HEK293 (cell line): ENCODE measurements at regions not wholly inside any gene's neighbourhood (a gene's known extent, or its start where the extent isn't known, plus 50 kb on each side); places are given as distances from the start of the nearest gene placed in this dataset.

Source experiments
- IKZF3 ChIP-seq: fragments of 450-650 bp; IDR thresholded peaks from 2 replicates; pipeline ENCODE4 v1.5.0; 2018; ENCODE audit warnings: missing biosample characterization, mild to moderate bottlenecking, missing genetic modification characterization, moderate library complexity
- INSM2 ChIP-seq: fragments of 450-650 bp; formaldehyde crosslinking; IDR thresholded peaks from 2 replicates; pipeline ENCODE4 v1.5.1; 2016; ENCODE audit warnings: missing biosample characterization, missing genetic modification characterization
- KLF9 ChIP-seq: fragments of 450-650 bp; formaldehyde crosslinking; IDR thresholded peaks from 2 replicates; pipeline ENCODE4 v1.5.1; 2016; ENCODE audit warnings: missing biosample characterization, missing genetic modification characterization, low read depth
- MZF1 ChIP-seq: fragments of 450-650 bp; formaldehyde crosslinking; IDR thresholded peaks from 2 replicates; pipeline ENCODE4 v1.5.1; 2017; ENCODE audit warnings: missing biosample characterization, missing genetic modification characterization, borderline replicate concordance
- PRDM1 ChIP-seq: fragments of 450-650 bp; formaldehyde crosslinking; IDR thresholded peaks from 2 replicates; pipeline ENCODE4; 2016; ENCODE audit warnings: missing biosample characterization, missing genetic modification characterization
- PRDM4 ChIP-seq: fragments of 450-650 bp; formaldehyde crosslinking; IDR thresholded peaks from 2 replicates; pipeline ENCODE4 v1.5.1; 2017; ENCODE audit warnings: missing biosample characterization, missing genetic modification characterization
- PRDM6 ChIP-seq: fragments of 450-650 bp; formaldehyde crosslinking; IDR thresholded peaks from 2 replicates; pipeline ENCODE4 v1.5.1; 2017; ENCODE audit warnings: missing biosample characterization, missing genetic modification characterization
- SALL2 ChIP-seq: fragments of 450-650 bp; formaldehyde crosslinking; IDR thresholded peaks from 2 replicates; pipeline ENCODE4 v1.5.0; 2017; ENCODE audit warnings: missing biosample characterization, mild to moderate bottlenecking, missing genetic modification characterization, borderline replicate concordance
- SCRT2 ChIP-seq: fragments of 450-650 bp; formaldehyde crosslinking; IDR thresholded peaks from 2 replicates; pipeline ENCODE4 v1.5.1; 2016; ENCODE audit warnings: missing biosample characterization, missing genetic modification characterization
- SETDB1 ChIP-seq: IDR thresholded peaks from one replicate; pipeline ENCODE4 v1.6.1; 2017; ENCODE audit warnings: mild to moderate bottlenecking, low read length, moderate library complexity, mixed read lengths; ENCODE audit not compliant: insufficient read length
- TCF7L2 ChIP-seq: IDR thresholded peaks from 2 replicates; pipeline ENCODE4 v1.6.1; 2011; ENCODE audit warnings: low read depth, mild to moderate bottlenecking, inconsistent platforms, low read length, moderate library complexity, borderline replicate concordance
- ZBTB17 ChIP-seq: fragments of 450-650 bp; formaldehyde crosslinking; IDR thresholded peaks from 2 replicates; pipeline ENCODE4 v1.5.1; 2016; ENCODE audit warnings: missing biosample characterization, missing genetic modification characterization
- ZBTB48 ChIP-seq: fragments of 450-650 bp; formaldehyde crosslinking; IDR thresholded peaks from 2 replicates; pipeline ENCODE4 v1.5.1; 2016; ENCODE audit warnings: missing biosample characterization, missing genetic modification characterization
- ZEB2 ChIP-seq: fragments of 450-650 bp; formaldehyde crosslinking; IDR thresholded peaks from 2 replicates; pipeline ENCODE4 v1.5.1; 2016; ENCODE audit warnings: missing biosample characterization, missing genetic modification characterization
- ZNF133 ChIP-seq: fragments of 450-650 bp; formaldehyde crosslinking; IDR thresholded peaks from 2 replicates; pipeline ENCODE4 v1.5.1; 2016; ENCODE audit warnings: missing biosample characterization, missing genetic modification characterization
- ZNF175 ChIP-seq: fragments of 450-650 bp; formaldehyde crosslinking; IDR thresholded peaks from 2 replicates; pipeline ENCODE4 v1.5.1; 2016; ENCODE audit warnings: missing biosample characterization, missing genetic modification characterization
- ZNF184 ChIP-seq: fragments of 450-650 bp; IDR thresholded peaks from 2 replicates; pipeline ENCODE4 v1.5.1; 2018; ENCODE audit warnings: missing biosample characterization, mild to moderate bottlenecking, missing genetic modification characterization
- ZNF248 ChIP-seq: fragments of 450-650 bp; formaldehyde crosslinking; IDR thresholded peaks from 2 replicates; pipeline ENCODE4 v1.5.1; 2017; ENCODE audit warnings: missing biosample characterization, missing genetic modification characterization
- ZNF37A ChIP-seq: fragments of 450-650 bp; IDR thresholded peaks from 2 replicates; pipeline ENCODE4 v1.5.1; 2018; ENCODE audit warnings: missing biosample characterization, missing genetic modification characterization
- ZNF398 ChIP-seq: fragments of 450-650 bp; formaldehyde crosslinking; IDR thresholded peaks from 2 replicates; pipeline ENCODE4 v1.5.1; 2017; ENCODE audit warnings: missing biosample characterization, missing genetic modification characterization
- ZNF423 ChIP-seq: fragments of 450-650 bp; formaldehyde crosslinking; IDR thresholded peaks from 2 replicates; pipeline ENCODE4 v1.5.1; 2016; ENCODE audit warnings: missing biosample characterization, missing genetic modification characterization
- ZNF513 ChIP-seq: fragments of 450-650 bp; IDR thresholded peaks from 2 replicates; pipeline ENCODE4 v1.5.1; 2018; ENCODE audit warnings: missing biosample characterization, missing genetic modification characterization
- ZNF580 ChIP-seq: fragments of 450-650 bp; formaldehyde crosslinking; IDR thresholded peaks from 2 replicates; pipeline ENCODE4 v1.5.1; 2016; ENCODE audit warnings: missing biosample characterization, missing genetic modification characterization
- ZNF629 ChIP-seq: fragments of 450-650 bp; formaldehyde crosslinking; IDR thresholded peaks from 2 replicates; pipeline ENCODE4 v1.5.1; 2017; ENCODE audit warnings: missing biosample characterization, missing genetic modification characterization
- ZNF639 ChIP-seq: fragments of 450-650 bp; formaldehyde crosslinking; IDR thresholded peaks from 2 replicates; pipeline ENCODE4 v1.5.1; 2016; ENCODE audit warnings: missing biosample characterization, missing genetic modification characterization
- ZNF645 ChIP-seq: fragments of 450-650 bp; formaldehyde crosslinking; IDR thresholded peaks from 2 replicates; pipeline ENCODE4; 2016; ENCODE audit warnings: missing biosample characterization, missing genetic modification characterization
- ZNF658 ChIP-seq: fragments of 450-650 bp; formaldehyde crosslinking; IDR thresholded peaks from 2 replicates; pipeline ENCODE4; 2016; ENCODE audit warnings: missing biosample characterization, missing genetic modification characterization
- ZNF660 ChIP-seq: fragments of 450-650 bp; IDR thresholded peaks from 2 replicates; pipeline ENCODE4 v1.5.1; 2018; ENCODE audit warnings: missing biosample characterization, mild to moderate bottlenecking, missing genetic modification characterization
- ZNF747 ChIP-seq: fragments of 450-650 bp; formaldehyde crosslinking; IDR thresholded peaks from 2 replicates; pipeline ENCODE4 v1.5.1; 2016; ENCODE audit warnings: missing biosample characterization, missing genetic modification characterization

- peak; percentile 42; the same call in 1 of the 2 replicates for TF ChIP-seq ZNF398 (tag by site-specific recombination)
- no peak for TF ChIP-seq SALL2 (tag by site-specific recombination)
- TF ChIP-seq ZNF747 = no peak
- no peak for TF ChIP-seq ZNF133 (tag by site-specific recombination)
- no peak for TF ChIP-seq ZNF184 (tag by site-specific recombination)
- TF ChIP-seq ZNF658 (tag by site-specific recombination) = no peak
- TF ChIP-seq ZNF248 = no peak
- no peak for TF ChIP-seq PRDM1 (tag by site-specific recombination)
- TF ChIP-seq ZNF645 (tag by site-specific recombination) = no peak
- TF ChIP-seq PRDM4 (tag by site-specific recombination) = no peak
- peak; percentile 76; the same call in 1 of the 2 replicates for TF ChIP-seq ZNF580 (tag by site-specific recombination)
- no peak for TF ChIP-seq KLF9 (tag by site-specific recombination)
- TF ChIP-seq ZNF660 (tag by site-specific recombination) = no peak
- TF ChIP-seq MZF1 = no peak
- peak; percentile 47; the same call in 1 of the 2 replicates for TF ChIP-seq ZNF639 (tag by site-specific recombination)
- TF ChIP-seq SETDB1 = no peak
- no peak for TF ChIP-seq ZBTB17
- peak; percentile 67 for TF ChIP-seq PRDM6 (tag by site-specific recombination)
- 0 out of 2 replicates have a peak, but pooled peaks have one; percentile 23 for TF ChIP-seq INSM2 (tag by site-specific recombination)
- no peak for TF ChIP-seq ZNF37A
- peak; percentile 45; the same call in 1 of the 2 replicates for TF ChIP-seq ZEB2
- no peak for TF ChIP-seq SCRT2 (tag by site-specific recombination)
- peak; percentile 54 for TF ChIP-seq IKZF3 (tag by site-specific recombination)
- no peak for TF ChIP-seq ZNF513
- no peak for TF ChIP-seq ZBTB48 (tag by site-specific recombination)
- TF ChIP-seq TCF7L2 = peak; percentile 82; the same call in 1 of the 2 replicates
- TF ChIP-seq ZNF629 (tag by site-specific recombination) = peak; percentile 81
- TF ChIP-seq ZNF423 = no peak
- TF ChIP-seq ZNF175 (tag by site-specific recombination) = no peak
These were observed 136.4 kb downstream of the NPIPB5 start (continued) for GRCh38 chr16:22646948-22647556.
